HCT116 (cell line): ENCODE measurements at regions not wholly inside any gene's neighbourhood (a gene's known extent, or its start where the extent isn't known, plus 50 kb on each side); places are given as distances from the start of the nearest gene placed in this dataset.

ENCODE experiments used
- ATAC-seq: fragments of 200-7000 bp; cut with Tn5 transposase; 2 replicates; pipeline ENCODE4 v1.9.1; 2020; ENCODE audit warnings: mild to moderate bottlenecking, moderate library complexity
- BruUV-seq: library from RNA; stranded (reverse); fragments of 400-500 nt; replicated peaks from 2 replicates; lab custom pipeline; 2021; lab: Mats Ljungman, UMichigan
- CTCF ChIA-PET: fragments of 300-600 bp; sonication (Branson Sonifier 250); formaldehyde crosslinking; loops from one replicate; lab custom pipeline; 2021; ENCODE audit warnings: antibody characterized with exemption; lab: Charles Lee
- POLR2A ChIA-PET: fragments of 300-600, 350-600 bp; sonication (Branson Sonifier 250); formaldehyde crosslinking; loops from one replicate; lab custom pipeline; 2021; ENCODE audit warnings: antibody characterized with exemption; lab: Charles Lee
- RAD21 ChIA-PET, 2 experiments: fragments of 300-600 bp; sonication (Branson Sonifier 250); formaldehyde crosslinking; loops; one replicate each; lab custom pipeline; 2023; ENCODE audit warnings: low total read pairs in 2 of 2; ENCODE audit not compliant: uncharacterized antibody in 2 of 2, unreplicated experiment in 2 of 2, low non-redundant PET in 1 of 2; lab: Charles Lee
- DNase-seq: peaks from one replicate; pipeline ENCODE4 v3.0.0-alpha.2; 2010; ENCODE audit warnings: low read depth, low spot score
- H2AFZ ChIP-seq: fragments of 200-600 bp; shearing (Covaris generic), sonication (generic); 2 replicates; pipeline ENCODE4 v1.6.1; 2017; ENCODE audit warnings: low read depth, mixed run types, mixed read lengths, antibody characterized with exemption, low read length; ENCODE audit not compliant: poor library complexity, severe bottlenecking
- H3K27ac ChIP-seq: 2 replicates; pipeline ENCODE4 v1.5.1; 2012; ENCODE audit warnings: low read depth, low read length
- H3K27me3 ChIP-seq: fragments of 200-600 bp; sonication (generic); 2 replicates; pipeline ENCODE4 v1.6.1; 2016; ENCODE audit warnings: mixed run types, low read length, mixed read lengths; ENCODE audit not compliant: insufficient read depth
- H3K36me3 ChIP-seq, 2 experiments: fragments of 200-500 bp in 1 of 2; fragments of 200-600 bp in 1 of 2; sonication (Bioruptor generic) in 1 of 2; sonication (generic) in 1 of 2; 2 replicates each; pipeline versions ENCODE4 v1.5.1 to v1.6.1; 2014 to 2016; ENCODE audit warnings: low read length in 2 of 2, inconsistent platforms in 1 of 2, mixed read lengths in 1 of 2, mixed run types in 1 of 2; ENCODE audit not compliant: insufficient read depth in 2 of 2, control insufficient read depth in 1 of 2
- H3K4me1 ChIP-seq, 2 experiments: fragments of 200-600 bp in 1 of 2; sonication (generic) in 1 of 2; 2 replicates each; pipeline versions ENCODE4 v1.5.1 to v1.6.1; 2012 to 2017; ENCODE audit warnings: low read length in 2 of 2, inconsistent platforms in 1 of 2, mild to moderate bottlenecking in 1 of 2, mixed read lengths in 1 of 2, mixed run types in 1 of 2, moderate library complexity in 1 of 2; ENCODE audit not compliant: insufficient read depth in 2 of 2, control insufficient read depth in 1 of 2
- H3K4me2 ChIP-seq: fragments of 200-600 bp; sonication (generic); 2 replicates; pipeline ENCODE4 v1.6.1; 2017; ENCODE audit warnings: mixed run types, low read length, mixed read lengths
- H3K4me3 ChIP-seq, 2 experiments: fragments of 200-600 bp in 1 of 2; sonication (generic) in 1 of 2; replicated peaks in 1 of 2; 2 replicates each; pipeline ENCODE4 v1.5.1; 2011 to 2016; ENCODE audit warnings: low read length in 2 of 2, control low read depth in 1 of 2, low read depth in 1 of 2, mild to moderate bottlenecking in 1 of 2, mixed read lengths in 1 of 2, mixed run types in 1 of 2
- H3K79me2 ChIP-seq: fragments of 200-600 bp; sonication (generic); 2 replicates; pipeline ENCODE4 v1.6.1; 2017; ENCODE audit warnings: mild to moderate bottlenecking, mixed run types, low read length, moderate library complexity, mixed read lengths; ENCODE audit not compliant: insufficient read depth
- H3K9ac ChIP-seq: fragments of 200-600 bp; sonication (generic); 2 replicates; pipeline ENCODE4 v1.6.1; 2016; ENCODE audit warnings: low read length, mixed read lengths
- H3K9me2 ChIP-seq: fragments of 200-600 bp; sonication (generic), shearing (Covaris generic); 2 replicates; pipeline ENCODE4 v1.6.1; 2017; ENCODE audit warnings: mixed run types, mild to moderate bottlenecking, moderate library complexity; ENCODE audit not compliant: insufficient read depth
- H3K9me3 ChIP-seq, 2 experiments: fragments of 200-500 bp in 1 of 2; fragments of 200-600 bp in 1 of 2; sonication (Bioruptor generic) in 1 of 2; sonication (generic) in 1 of 2; 2 replicates each; pipeline ENCODE4 v1.6.1; 2014 to 2017; ENCODE audit warnings: low read length in 2 of 2, mixed read lengths in 2 of 2, inconsistent platforms in 1 of 2, low read depth in 1 of 2, mild to moderate bottlenecking in 1 of 2, mixed run types in 1 of 2, moderate library complexity in 1 of 2; ENCODE audit not compliant: control insufficient read depth in 1 of 2, insufficient read depth in 1 of 2
- H4K20me1 ChIP-seq: fragments of 200-600 bp; sonication (generic), shearing (Covaris generic); 2 replicates; pipeline ENCODE4 v1.6.1; 2017; ENCODE audit warnings: mixed run types, mild to moderate bottlenecking, moderate library complexity; ENCODE audit not compliant: insufficient read depth
- ATF3 ChIP-seq: IDR thresholded peaks from 2 replicates; pipeline ENCODE4 v1.6.1; 2012
- CBX3 ChIP-seq: IDR thresholded peaks from 2 replicates; pipeline ENCODE4 v1.6.1; 2012; ENCODE audit warnings: low read depth
- CEBPB ChIP-seq: IDR thresholded peaks from 2 replicates; pipeline ENCODE4 v1.6.1; 2012; ENCODE audit warnings: low read depth
- EGR1 ChIP-seq: IDR thresholded peaks from 2 replicates; pipeline ENCODE4 v1.6.1; 2012; ENCODE audit warnings: low read depth
- ELF1 ChIP-seq: IDR thresholded peaks from 2 replicates; pipeline ENCODE4 v1.6.1; 2012; ENCODE audit warnings: low read depth, borderline replicate concordance
- EZH2phosphoT487 ChIP-seq: fragments of 200-600 bp; IDR thresholded peaks from 2 replicates; pipeline ENCODE4 v1.6.1; 2018; ENCODE audit warnings: antibody characterized with exemption, borderline replicate concordance
- FOSL1 ChIP-seq: IDR thresholded peaks from 2 replicates; pipeline ENCODE4 v1.6.1; 2012; ENCODE audit warnings: low read depth
- JUND ChIP-seq: IDR thresholded peaks from 2 replicates; pipeline ENCODE4 v1.6.1; 2012
- MAX ChIP-seq: IDR thresholded peaks from 2 replicates; pipeline ENCODE4 v1.6.1; 2012
- POLR2A ChIP-seq: IDR thresholded peaks from 2 replicates; pipeline ENCODE4 v1.7.0; 2011; ENCODE audit warnings: borderline replicate concordance; ENCODE audit not compliant: insufficient read depth, insufficient read length; ENCODE audit errors: extremely low read depth
- POLR2AphosphoS5 ChIP-seq: IDR thresholded peaks from 2 replicates; pipeline ENCODE4 v1.6.1; 2011; ENCODE audit warnings: mild to moderate bottlenecking, low read depth, low read length, moderate library complexity
- RAD21 ChIP-seq: IDR thresholded peaks from 2 replicates; pipeline ENCODE4 v1.6.1; 2012; ENCODE audit warnings: low read depth, mild to moderate bottlenecking
- SP1 ChIP-seq: IDR thresholded peaks from 2 replicates; pipeline ENCODE4 v1.6.1; 2012; ENCODE audit warnings: low read depth
- TCF7L2 ChIP-seq: IDR thresholded peaks from 2 replicates; pipeline ENCODE4 v1.7.0; 2011; ENCODE audit warnings: borderline replicate concordance, inconsistent platforms; ENCODE audit not compliant: insufficient read depth, insufficient read length; ENCODE audit errors: extremely low read depth
- YY1 ChIP-seq: IDR thresholded peaks from 2 replicates; pipeline ENCODE4 v1.6.1; 2011; ENCODE audit warnings: low read length, low read depth, moderate library complexity, mild to moderate bottlenecking; ENCODE audit not compliant: insufficient replicate concordance; ENCODE audit errors: extremely low read depth
- ZBTB33 ChIP-seq: IDR thresholded peaks from 2 replicates; pipeline ENCODE4 v1.6.1; 2011; ENCODE audit warnings: mild to moderate bottlenecking, low read length, moderate library complexity; ENCODE audit not compliant: insufficient replicate concordance; ENCODE audit errors: extremely low read depth
- ZNF274 ChIP-seq: fragments of 200-500 bp; sonication (Bioruptor generic); IDR thresholded peaks from 2 replicates; pipeline ENCODE4 v1.6.1; 2014; ENCODE audit warnings: mild to moderate bottlenecking, low read depth, low read length, inconsistent platforms
- intact Hi-C: fragments of 100-400 bp; cut with micrococcal nuclease; formaldehyde crosslinking; loops from 2 replicates; pipeline ENCODE4 v1.10.0; 2022

GRCh38 chr11:57941875-57942274 lies 81.8 kb upstream of the OR9Q1 start:
- POLR2A ChIA-PET = no interaction called here
- DNase-seq = no peak
- RAD21 ChIA-PET = no interaction called here

More at GRCh38 chr11:57941875-57942274, 81.8 kb upstream of the OR9Q1 start:
- Histone ChIP-seq H3K4me3 (no peak overlapping the region), H3K27ac (no peak overlapping the region), H4K20me1 (no peaks in the 10 kb centered on the region), H3K79me2 (no peaks in the 10 kb centered on the region), H3K4me1 (no peaks in the 10 kb centered on the region), H3K9me2 (no peaks in the 10 kb centered on the region), H3K27me3 (peaks cover 6% of the 10 kb centered on the region; the same call in 1 of the 2 replicates), H3K9ac (no peak overlapping the region), H3K36me3 (no peaks in the 10 kb centered on the region), H3K9me3 (no peaks in the 10 kb centered on the region), H3K4me2 (no peak overlapping the region), H2AFZ (no peak overlapping the region)
- intact Hi-C loops = no loop called here
- CTCF ChIA-PET = no interaction called here
- no TSS peak for BruUV-seq
- TF ChIP-seq ELF1 = no peak
- TF ChIP-seq YY1 = no peak
- no peak for TF ChIP-seq MAX
- TF ChIP-seq EZH2phosphoT487 = no peak
- no peak for TF ChIP-seq ZBTB33
- no peak for TF ChIP-seq EGR1
- no peak for TF ChIP-seq POLR2A
- TF ChIP-seq CEBPB = no peak
- TF ChIP-seq FOSL1 = no peak
- no peak for TF ChIP-seq RAD21
- TF ChIP-seq JUND = no peak
- no peak for TF ChIP-seq ZNF274
- no peak for TF ChIP-seq SP1
- TF ChIP-seq ATF3 = no peak
- TF ChIP-seq POLR2AphosphoS5 = no peak
- no peak for TF ChIP-seq TCF7L2
- no peak for TF ChIP-seq CBX3
- ATAC-seq = no peak
